Stomach (tissue), 4 donors: ENCODE measurements at regions not wholly inside any gene's neighbourhood (a gene's known extent, or its start where the extent isn't known, plus 50 kb on each side); places are given as distances from the start of the nearest gene placed in this dataset.

Experiments
- CTCF ChIP-seq, 7 experiments: fragments of 450-650 bp in 4 of 7; fragments of 200-600 bp in 3 of 7; sonication (generic) in 3 of 7; IDR thresholded peaks; one replicate each; pipeline ENCODE4 v1.5.1; 2016 to 2019; ENCODE audit warnings: antibody characterized with exemption in 7 of 7, control low read depth in 2 of 7, mild to moderate bottlenecking in 1 of 7
- POLR2A ChIP-seq, 4 donors: fragments of 450-650 bp; IDR thresholded peaks; one replicate each; pipeline ENCODE4 v1.6.1; 2016; ENCODE audit warnings: antibody characterized with exemption in 4 of 4, control low read depth in 2 of 4, mild to moderate bottlenecking in 1 of 4, moderate library complexity in 1 of 4

- TF ChIP-seq CTCF (IDR thresholded peaks at IDR 0.05) (no peak), POLR2A (IDR thresholded peaks at IDR 0.05) (no peak)
Observed at GRCh38 chr11:111194860-111195568, 50.5 kb upstream of the POU2AF2 start.
